H1 (cell line): ENCODE measurements at regions not wholly inside any gene's neighbourhood (a gene's known extent, or its start where the extent isn't known, plus 50 kb on each side); places are given as distances from the start of the nearest gene placed in this dataset.

ENCODE experiments used
- NRF1 ChIP-seq: IDR thresholded peaks from 2 replicates; pipeline ENCODE4 v1.6.1; 2011; ENCODE audit warnings: mild to moderate bottlenecking, low read depth, low read length, improper control_type of control experiment
- SUZ12 ChIP-seq: fragments of 200-600 bp; sonication (generic); IDR thresholded peaks from 2 replicates; pipeline ENCODE4 v1.6.1; 2012; ENCODE audit warnings: mild to moderate bottlenecking, inconsistent platforms, low read length, moderate library complexity, mixed read lengths

- TF ChIP-seq NRF1 (no peak), SUZ12 (no peak)
These were observed 436.7 kb upstream of the MDFIC2 start (continued) for GRCh38 chr3:70749122-70749521.
